ENCODE measurements at regions not wholly inside any gene's neighbourhood (a gene's known extent, or its start where the extent isn't known, plus 50 kb on each side); places are given as distances from the start of the nearest gene placed in this dataset.

GRCh38 chr4:84243685-84244084 lies 255.4 kb downstream of the NKX6-1 start:
- no peaks in the 10 kb centered on the region for H3K36me3 Mint-ChIP-seq
- ATAC-seq (ENCODE audit: low read depth) (no peak), DNase-seq (no peak)
- H3K4me3 Mint-ChIP-seq: no peak overlapping the region
- H3K9me3 Mint-ChIP-seq: peaks cover 2% of the 10 kb centered on the region
- no peaks in the 10 kb centered on the region for H3K4me1 Mint-ChIP-seq
- H3K27me3 Mint-ChIP-seq: no peaks in the 10 kb centered on the region
- H3K27ac Mint-ChIP-seq: no peak overlapping the region
- POLR2A ChIA-PET: no interaction called here

- no peak overlapping the region for H3K4me3 Mint-ChIP-seq
- no peak for ATAC-seq (ENCODE audit: low read depth)
- H3K36me3 Mint-ChIP-seq: no peaks in the 10 kb centered on the region
- H3K27ac Mint-ChIP-seq: no peak overlapping the region
- POLR2A ChIA-PET: no interaction called here
- H3K27me3 Mint-ChIP-seq: peaks cover 2% of the 10 kb centered on the region
- DNase-seq: no peak
- peaks cover 2% of the 10 kb centered on the region for H3K9me3 Mint-ChIP-seq
- no peaks in the 10 kb centered on the region for H3K4me1 Mint-ChIP-seq
Observed at GRCh38 chr4:84239278-84239845, 259.7 kb downstream of the NKX6-1 start.

- no peak overlapping the region for H3K27ac Mint-ChIP-seq
- H3K36me3 Mint-ChIP-seq: no peaks in the 10 kb centered on the region
- POLR2A ChIA-PET: no interaction called here
Observed at GRCh38 chr4:84238247-84239090, 260.6 kb downstream of the NKX6-1 start.

GRCh38 chr4:84237008-84237407 lies 262.1 kb downstream of the NKX6-1 start:
- Mint-ChIP-seq H3K36me3 (no peaks in the 10 kb centered on the region), H3K27ac (no peak overlapping the region), H3K4me1 (no peaks in the 10 kb centered on the region), H3K9me3 (peaks cover 1% of the 10 kb centered on the region), H3K4me3 (no peak overlapping the region), H3K27me3 (peaks cover 2% of the 10 kb centered on the region)
- ATAC-seq (ENCODE audit: low read depth) (no peak), DNase-seq (no peak)
- POLR2A ChIA-PET: no interaction called here

More at GRCh38 chr4:84238247-84239090, 260.6 kb downstream of the NKX6-1 start:
- DNase-seq (no peak), ATAC-seq (ENCODE audit: low read depth) (no peak)
- H3K27me3 Mint-ChIP-seq: peaks cover 2% of the 10 kb centered on the region
- H3K9me3 Mint-ChIP-seq: peaks cover 2% of the 10 kb centered on the region
- H3K4me3 Mint-ChIP-seq: no peak overlapping the region
- no peaks in the 10 kb centered on the region for H3K4me1 Mint-ChIP-seq

GRCh38 chr4:84235126-84235944 lies 263.8 kb downstream of the NKX6-1 start:
- Mint-ChIP-seq H3K27me3 (peaks cover 2% of the 10 kb centered on the region), H3K4me1 (no peaks in the 10 kb centered on the region), H3K36me3 (no peaks in the 10 kb centered on the region), H3K4me3 (no peak overlapping the region), H3K9me3 (no peaks in the 10 kb centered on the region), H3K27ac (no peak overlapping the region)
- DNase-seq (no peak), ATAC-seq (ENCODE audit: low read depth) (no peak)
- POLR2A ChIA-PET: no interaction called here

- Mint-ChIP-seq H3K4me1 (no peaks in the 10 kb centered on the region), H3K9me3 (no peaks in the 10 kb centered on the region), H3K36me3 (no peaks in the 10 kb centered on the region), H3K27me3 (peaks cover 2% of the 10 kb centered on the region), H3K27ac (no peak overlapping the region), H3K4me3 (no peak overlapping the region)
- ATAC-seq (ENCODE audit: low read depth): no peak
- POLR2A ChIA-PET: no interaction called here
- DNase-seq: no peak
Observed at GRCh38 chr4:84232309-84233095, 266.6 kb downstream of the NKX6-1 start.

- Mint-ChIP-seq H3K36me3 (no peaks in the 10 kb centered on the region), H3K27ac (no peak overlapping the region), H3K9me3 (no peaks in the 10 kb centered on the region), H3K27me3 (peaks cover 2% of the 10 kb centered on the region), H3K4me1 (no peaks in the 10 kb centered on the region), H3K4me3 (no peak overlapping the region)
- POLR2A ChIA-PET: no interaction called here
- no peak for DNase-seq
- no peak for ATAC-seq (ENCODE audit: low read depth)
Observed at GRCh38 chr4:84231539-84232055, 267.5 kb downstream of the NKX6-1 start.

- no peak overlapping the region for H3K27ac Mint-ChIP-seq
Observed at GRCh38 chr4:84224522-84224921, 274.6 kb downstream of the NKX6-1 start.

GRCh38 chr4:84221704-84222103 lies 277.4 kb downstream of the NKX6-1 start:
- POLR2A ChIA-PET: no interaction called here
- Mint-ChIP-seq H3K27ac (no peak overlapping the region), H3K4me1 (no peaks in the 10 kb centered on the region), H3K36me3 (no peaks in the 10 kb centered on the region), H3K9me3 (no peaks in the 10 kb centered on the region), H3K27me3 (no peaks in the 10 kb centered on the region), H3K4me3 (no peak overlapping the region)
- ATAC-seq (ENCODE audit: low read depth) (no peak), DNase-seq (no peak)

More at GRCh38 chr4:84224522-84224921, 274.6 kb downstream of the NKX6-1 start:
- Mint-ChIP-seq H3K4me1 (no peaks in the 10 kb centered on the region), H3K27me3 (no peaks in the 10 kb centered on the region), H3K9me3 (no peaks in the 10 kb centered on the region), H3K36me3 (no peaks in the 10 kb centered on the region), H3K4me3 (no peak overlapping the region)
- DNase-seq (no peak), ATAC-seq (ENCODE audit: low read depth) (no peak)
- POLR2A ChIA-PET: no interaction called here

GRCh38 chr4:84220990-84221389 lies 278.1 kb downstream of the NKX6-1 start:
- Mint-ChIP-seq H3K36me3 (no peaks in the 10 kb centered on the region), H3K27ac (no peak overlapping the region), H3K9me3 (no peaks in the 10 kb centered on the region), H3K4me3 (no peak overlapping the region), H3K4me1 (no peaks in the 10 kb centered on the region), H3K27me3 (no peaks in the 10 kb centered on the region)
- DNase-seq: no peak
- POLR2A ChIA-PET: no interaction called here
- no peak for ATAC-seq (ENCODE audit: low read depth)

GRCh38 chr4:84219656-84220055 lies 279.4 kb downstream of the NKX6-1 start:
- Mint-ChIP-seq H3K27ac (no peak overlapping the region), H3K4me3 (no peak overlapping the region), H3K4me1 (no peaks in the 10 kb centered on the region), H3K36me3 (no peaks in the 10 kb centered on the region), H3K27me3 (no peaks in the 10 kb centered on the region), H3K9me3 (no peaks in the 10 kb centered on the region)
- ATAC-seq (ENCODE audit: low read depth) (no peak), DNase-seq (no peak)
- POLR2A ChIA-PET: no interaction called here

GRCh38 chr4:84218031-84218430 lies 281.1 kb downstream of the NKX6-1 start:
- Mint-ChIP-seq H3K9me3 (no peaks in the 10 kb centered on the region), H3K27me3 (no peaks in the 10 kb centered on the region), H3K4me1 (no peaks in the 10 kb centered on the region), H3K4me3 (no peak overlapping the region), H3K27ac (no peak overlapping the region), H3K36me3 (no peaks in the 10 kb centered on the region)
- ATAC-seq (ENCODE audit: low read depth): no peak
- POLR2A ChIA-PET: no interaction called here
- DNase-seq: no peak

- Mint-ChIP-seq H3K4me3 (no peak overlapping the region), H3K36me3 (no peaks in the 10 kb centered on the region), H3K27ac (no peak overlapping the region), H3K4me1 (no peaks in the 10 kb centered on the region), H3K27me3 (no peaks in the 10 kb centered on the region), H3K9me3 (no peaks in the 10 kb centered on the region)
- POLR2A ChIA-PET: no interaction called here
- DNase-seq (no peak), ATAC-seq (ENCODE audit: low read depth) (no peak)
Observed at GRCh38 chr4:84215217-84215616, 283.9 kb downstream of the NKX6-1 start.
